NT2/D1 (cell line): ENCODE measurements at regions not wholly inside any gene's neighbourhood (a gene's known extent, or its start where the extent isn't known, plus 50 kb on each side); places are given as distances from the start of the nearest gene placed in this dataset.

Experiments
- SUZ12 ChIP-seq: IDR thresholded peaks from 2 replicates; pipeline ENCODE4 v1.6.1; 2011; ENCODE audit not compliant: insufficient read length, insufficient read depth; ENCODE audit errors: extremely low read depth
- YY1 ChIP-seq: IDR thresholded peaks from 2 replicates; pipeline ENCODE4 v1.6.1; 2011; ENCODE audit not compliant: insufficient read length, insufficient read depth
- ZNF274 ChIP-seq: IDR thresholded peaks from 2 replicates; pipeline ENCODE4 v1.6.1; 2011; ENCODE audit warnings: mild to moderate bottlenecking, low read depth, low read length

GRCh38 chr17:14946481-14946880 lies 318.6 kb downstream of the PMP22 start:
- TF ChIP-seq ZNF274 (no peak), YY1 (no peak), SUZ12 (no peak)
